ENCODE measurements at regions not wholly inside any gene's neighbourhood (a gene's known extent, or its start where the extent isn't known, plus 50 kb on each side); places are given as distances from the start of the nearest gene placed in this dataset.

GRCh38 chr13:40273253-40274025, 393.0 kb downstream of the FOXO1 start:
- no peak for DNase-seq (ENCODE audit: extremely low spot score, unreplicated experiment)
- no peak for TF ChIP-seq CTCF (IDR thresholded peaks at IDR 0.05)
- Mint-ChIP-seq H3K36me3 (ENCODE audit: unreplicated experiment) (no peaks in the 10 kb centered on the region), H3K4me3 (ENCODE audit: unreplicated experiment) (no peak overlapping the region), H3K9me3 (ENCODE audit: unreplicated experiment) (no peaks in the 10 kb centered on the region), H3K27ac (ENCODE audit: unreplicated experiment) (no peak overlapping the region), H3K27me3 (ENCODE audit: unreplicated experiment) (peaks cover 68% of the 10 kb centered on the region), H3K4me1 (ENCODE audit: unreplicated experiment) (peaks cover 21% of the 10 kb centered on the region)

- H3K27ac Mint-ChIP-seq (ENCODE audit: unreplicated experiment), result no peak overlapping the region
- H3K36me3 Mint-ChIP-seq (ENCODE audit: unreplicated experiment), result no peaks in the 10 kb centered on the region
- no peaks in the 10 kb centered on the region for H3K9me3 Mint-ChIP-seq (ENCODE audit: unreplicated experiment)
- TF ChIP-seq CTCF (IDR thresholded peaks at IDR 0.05), result no peak
- H3K27me3 Mint-ChIP-seq (ENCODE audit: unreplicated experiment), result peaks cover 62% of the 10 kb centered on the region
- no peak overlapping the region for H3K4me3 Mint-ChIP-seq (ENCODE audit: unreplicated experiment)
- DNase-seq (ENCODE audit: extremely low spot score, unreplicated experiment), result no peak
- H3K4me1 Mint-ChIP-seq (ENCODE audit: unreplicated experiment), result peaks cover 21% of the 10 kb centered on the region
Observed at GRCh38 chr13:40274103-40274502, 392.3 kb downstream of the FOXO1 start.

- Mint-ChIP-seq H3K27me3 (ENCODE audit: unreplicated experiment) (peaks cover 64% of the 10 kb centered on the region), H3K4me3 (ENCODE audit: unreplicated experiment) (no peak overlapping the region), H3K36me3 (ENCODE audit: unreplicated experiment) (no peaks in the 10 kb centered on the region), H3K27ac (ENCODE audit: unreplicated experiment) (no peak overlapping the region), H3K4me1 (ENCODE audit: unreplicated experiment) (peaks cover 21% of the 10 kb centered on the region), H3K9me3 (ENCODE audit: unreplicated experiment) (no peaks in the 10 kb centered on the region)
- no peak for DNase-seq (ENCODE audit: extremely low spot score, unreplicated experiment)
- TF ChIP-seq CTCF (IDR thresholded peaks at IDR 0.05), result no peak
Observed at GRCh38 chr13:40275155-40275554, 391.3 kb downstream of the FOXO1 start.

GRCh38 chr13:40275636-40276035, 390.8 kb downstream of the FOXO1 start:
- no peaks in the 10 kb centered on the region for H3K9me3 Mint-ChIP-seq (ENCODE audit: unreplicated experiment)
- no peak for TF ChIP-seq CTCF (IDR thresholded peaks at IDR 0.05)
- no peak overlapping the region for H3K4me3 Mint-ChIP-seq (ENCODE audit: unreplicated experiment)
- H3K4me1 Mint-ChIP-seq (ENCODE audit: unreplicated experiment), result peaks cover 21% of the 10 kb centered on the region
- H3K27me3 Mint-ChIP-seq (ENCODE audit: unreplicated experiment), result peaks cover 64% of the 10 kb centered on the region
- H3K27ac Mint-ChIP-seq (ENCODE audit: unreplicated experiment), result no peak overlapping the region
- no peaks in the 10 kb centered on the region for H3K36me3 Mint-ChIP-seq (ENCODE audit: unreplicated experiment)
- no peak for DNase-seq (ENCODE audit: extremely low spot score, unreplicated experiment)

- no peak for DNase-seq (ENCODE audit: extremely low spot score, unreplicated experiment)
- peaks cover 59% of the 10 kb centered on the region for H3K27me3 Mint-ChIP-seq (ENCODE audit: unreplicated experiment)
Observed at GRCh38 chr13:40283666-40284065, 382.8 kb downstream of the FOXO1 start.

More at GRCh38 chr13:40283666-40284065, 382.8 kb downstream of the FOXO1 start:
- H3K36me3 Mint-ChIP-seq (ENCODE audit: unreplicated experiment), result no peaks in the 10 kb centered on the region
- no peaks in the 10 kb centered on the region for H3K9me3 Mint-ChIP-seq (ENCODE audit: unreplicated experiment)
- no peak overlapping the region for H3K27ac Mint-ChIP-seq (ENCODE audit: unreplicated experiment)
- H3K4me1 Mint-ChIP-seq (ENCODE audit: unreplicated experiment), result no peaks in the 10 kb centered on the region
- no peak overlapping the region for H3K4me3 Mint-ChIP-seq (ENCODE audit: unreplicated experiment)
- TF ChIP-seq CTCF (IDR thresholded peaks at IDR 0.05), result no peak
